AG09309 (cell line): ENCODE measurements at regions not wholly inside any gene's neighbourhood (a gene's known extent, or its start where the extent isn't known, plus 50 kb on each side); places are given as distances from the start of the nearest gene placed in this dataset.
A peak's percentile ranks its signal among the peaks of the same experiment; 100 is the strongest.

Source experiments
- DNase-seq: peaks from one replicate; pipeline ENCODE4 v3.0.0-alpha.2; 2010; ENCODE audit warnings: low read depth
- H3K4me3 ChIP-seq: 2 replicates; pipeline ENCODE4 v1.5.1; 2011; ENCODE audit warnings: mild to moderate bottlenecking, low read depth, low read length, moderate library complexity; ENCODE audit not compliant: control insufficient read depth
- CTCF ChIP-seq: IDR thresholded peaks from 2 replicates; pipeline ENCODE4 v1.5.1; 2011; ENCODE audit warnings: mild to moderate bottlenecking, low read depth, low read length, inconsistent platforms; ENCODE audit not compliant: insufficient read depth, control insufficient read depth; ENCODE audit errors: missing control alignments

DNA sequence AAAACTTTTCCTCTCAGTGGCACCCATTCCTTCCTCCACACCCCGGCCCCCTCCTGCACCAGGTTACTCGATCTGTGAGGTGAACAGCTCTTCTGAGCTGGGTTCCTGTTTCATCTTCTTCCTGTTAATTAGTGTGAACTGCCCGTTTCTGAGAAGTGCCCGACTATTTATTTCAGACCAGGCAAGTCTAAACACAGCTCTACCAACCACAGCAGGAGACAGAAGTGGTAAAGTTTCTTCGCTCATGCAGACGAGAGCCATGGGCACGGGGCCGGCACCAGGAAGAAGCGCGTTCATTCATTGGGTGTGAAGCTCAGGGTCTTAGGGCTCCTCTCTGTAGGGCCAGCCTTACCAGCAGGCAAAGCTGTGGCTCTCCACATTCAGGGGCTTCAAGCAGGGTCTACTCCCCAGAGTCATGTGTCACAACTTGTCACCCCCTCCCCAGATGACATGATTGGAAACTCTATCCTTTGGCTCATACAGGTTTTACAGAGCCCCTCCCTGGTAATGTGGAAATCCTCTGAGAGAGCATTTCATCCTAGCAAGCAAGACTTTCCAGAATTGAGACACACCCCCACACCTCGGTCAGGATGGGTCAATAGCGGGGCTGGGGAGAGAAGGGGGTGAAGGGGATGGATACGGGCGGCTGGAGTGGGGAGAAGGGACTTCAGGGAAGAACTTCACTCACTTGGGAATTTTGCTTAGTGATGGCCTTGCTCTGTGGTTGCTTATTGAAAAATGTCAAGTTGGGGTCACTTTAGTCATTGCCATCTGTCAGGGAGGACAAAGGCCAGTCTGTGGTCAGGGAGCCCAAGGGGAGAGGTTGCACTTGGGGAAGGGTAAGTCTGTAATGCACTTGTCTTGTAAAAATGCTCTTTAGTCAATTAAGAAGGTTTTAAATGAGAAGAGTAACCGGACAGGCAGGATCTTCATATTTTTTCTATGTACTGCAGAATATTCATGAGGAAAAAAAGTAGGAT is 121.6 kb upstream of the TRIM2 start:
- TF ChIP-seq CTCF: no peak
- no peak for DNase-seq
- no peak overlapping the region for H3K4me3 ChIP-seq

GRCh38 chr4:153083447-153083947 is 120.7 kb upstream of the TRIM2 start:
- H3K4me3 ChIP-seq: no peak overlapping the region
- DNase-seq: peak; percentile 47
- peak; percentile 65 for TF ChIP-seq CTCF

DNA sequence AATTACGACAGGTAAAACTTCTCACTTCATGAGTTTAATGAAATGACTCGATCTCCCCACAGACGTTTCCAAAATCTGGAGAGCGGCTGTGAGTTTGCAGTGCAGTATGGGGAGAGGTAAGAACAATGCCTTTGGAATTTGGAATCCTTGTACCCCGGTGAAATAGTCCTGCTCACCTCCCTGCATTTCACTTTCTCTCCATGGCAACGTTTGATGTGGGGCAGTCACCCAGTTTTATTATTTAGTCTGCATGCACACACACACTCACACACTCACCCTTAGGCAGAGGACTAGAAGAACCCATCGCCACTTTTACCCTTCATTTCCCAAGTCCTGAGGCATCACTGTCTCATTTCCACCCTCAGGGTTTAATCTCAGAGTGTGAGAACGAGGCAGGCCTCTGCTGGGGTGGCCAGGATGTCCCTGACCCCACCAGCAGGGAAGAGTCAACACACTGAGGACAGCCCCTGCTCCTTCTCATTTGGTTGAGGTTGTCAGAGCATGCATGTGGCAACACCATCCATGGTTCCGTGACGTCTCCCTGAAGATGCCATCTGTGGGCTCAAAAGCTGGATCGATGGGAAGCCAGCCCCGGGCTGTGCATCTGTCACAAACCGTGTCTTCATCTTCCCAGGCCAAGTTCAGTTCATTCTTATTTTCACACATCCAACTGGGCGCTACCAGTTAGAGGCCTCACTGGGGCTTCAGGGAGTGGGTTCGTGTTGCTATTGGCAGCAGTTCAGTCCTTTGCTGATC is 119.8 kb upstream of the TRIM2 start:
- H3K4me3 ChIP-seq: no peak overlapping the region
- no peak for DNase-seq
- no peak for TF ChIP-seq CTCF

GRCh38 chr4:153084980-153085630 is 119.1 kb upstream of the TRIM2 start:
- peak; percentile 98 for TF ChIP-seq CTCF
- DNase-seq: peak; percentile 37

DNA sequence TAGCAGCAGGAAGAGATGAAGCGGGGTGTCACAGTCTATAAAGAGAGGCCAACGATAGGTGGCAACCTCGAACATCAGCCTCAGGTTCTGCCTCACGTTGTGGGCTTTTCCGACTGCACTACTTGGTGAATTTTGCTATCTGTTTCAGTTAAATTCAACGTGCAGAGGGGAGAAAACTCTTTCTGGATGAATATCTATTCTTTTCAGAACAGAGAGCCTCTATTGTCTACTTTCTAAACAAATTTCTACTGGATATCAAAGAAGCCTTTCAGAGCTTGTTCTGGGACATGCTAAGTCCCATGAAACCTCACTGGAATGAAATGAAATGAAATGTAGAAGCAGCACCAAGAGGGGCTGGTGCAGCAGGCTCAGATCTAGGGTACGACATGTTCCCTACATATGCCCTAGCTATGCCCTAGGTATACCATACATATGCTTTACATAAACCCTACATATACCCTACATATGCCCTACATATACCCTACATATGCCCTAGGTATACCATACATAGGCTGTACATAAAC is 116.5 kb upstream of the TRIM2 start:
- TF ChIP-seq CTCF: no peak
- DNase-seq: no peak
- no peak overlapping the region for H3K4me3 ChIP-seq

More at GRCh38 chr4:153084980-153085630, 119.1 kb upstream of the TRIM2 start:
- no peak overlapping the region for H3K4me3 ChIP-seq

DNA sequence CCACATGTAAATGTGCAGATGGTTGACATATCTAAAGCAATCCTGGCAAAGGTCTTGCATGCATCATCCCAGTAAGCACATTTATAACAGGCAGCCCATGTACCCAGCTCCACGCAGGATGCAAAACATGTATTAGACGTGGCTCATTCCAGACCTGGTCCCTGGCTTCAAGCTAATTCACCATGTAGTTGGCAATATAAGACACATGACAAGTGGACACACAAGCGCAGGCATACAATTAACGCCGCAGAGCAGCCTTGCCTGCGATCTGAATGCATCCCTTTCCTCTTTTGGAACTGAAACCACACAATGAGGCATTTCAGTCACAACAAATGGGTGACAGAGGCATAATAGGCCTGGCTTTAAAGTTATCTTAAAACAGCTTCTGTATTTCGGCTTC is 114.5 kb upstream of the TRIM2 start:
- no peak for DNase-seq
- no peak for TF ChIP-seq CTCF
- H3K4me3 ChIP-seq: no peak overlapping the region
